ENCODE measurements at regions not wholly inside any gene's neighbourhood (a gene's known extent, or its start where the extent isn't known, plus 50 kb on each side); places are given as distances from the start of the nearest gene placed in this dataset.

DNA sequence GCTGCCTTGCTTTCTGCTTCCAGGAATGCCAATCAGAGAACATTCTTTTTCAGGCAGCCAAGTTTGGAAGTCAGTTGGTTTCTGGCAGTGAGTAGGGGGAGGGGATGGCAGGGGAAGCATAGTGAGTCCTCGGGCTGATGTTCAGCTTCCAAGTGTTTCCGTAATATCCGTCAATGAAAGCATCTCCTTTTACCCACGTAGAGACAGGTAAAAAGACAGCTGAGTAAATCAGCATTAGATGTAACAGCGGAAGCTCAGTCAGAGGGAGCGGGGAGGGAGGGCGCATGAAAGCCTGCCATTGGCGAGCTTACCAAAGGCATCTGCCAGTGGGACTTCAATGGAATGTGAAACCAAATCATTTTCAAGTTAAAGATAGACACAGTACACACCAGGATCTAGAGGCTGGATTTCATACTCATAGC lies 117.1 kb upstream of the DTNA start:
- H3K4me3 Mint-ChIP-seq = peak overlapping the region; percentile 75
- no peaks in the 10 kb centered on the region for H3K9me3 Mint-ChIP-seq
- peak in 1 of 2 experiments; percentile 59 for DNase-seq (ENCODE audit: low spot score in 2 of 2, unreplicated experiment in 2 of 2)
- no peaks in the 10 kb centered on the region for H3K27me3 Mint-ChIP-seq (ENCODE audit: low read depth)
- H3K4me1 Mint-ChIP-seq = peaks cover 24% of the 10 kb centered on the region
- peak overlapping the region; percentile 91 for H3K27ac Mint-ChIP-seq
- H3K36me3 Mint-ChIP-seq = no peaks in the 10 kb centered on the region
- TF ChIP-seq, protein P1, sequence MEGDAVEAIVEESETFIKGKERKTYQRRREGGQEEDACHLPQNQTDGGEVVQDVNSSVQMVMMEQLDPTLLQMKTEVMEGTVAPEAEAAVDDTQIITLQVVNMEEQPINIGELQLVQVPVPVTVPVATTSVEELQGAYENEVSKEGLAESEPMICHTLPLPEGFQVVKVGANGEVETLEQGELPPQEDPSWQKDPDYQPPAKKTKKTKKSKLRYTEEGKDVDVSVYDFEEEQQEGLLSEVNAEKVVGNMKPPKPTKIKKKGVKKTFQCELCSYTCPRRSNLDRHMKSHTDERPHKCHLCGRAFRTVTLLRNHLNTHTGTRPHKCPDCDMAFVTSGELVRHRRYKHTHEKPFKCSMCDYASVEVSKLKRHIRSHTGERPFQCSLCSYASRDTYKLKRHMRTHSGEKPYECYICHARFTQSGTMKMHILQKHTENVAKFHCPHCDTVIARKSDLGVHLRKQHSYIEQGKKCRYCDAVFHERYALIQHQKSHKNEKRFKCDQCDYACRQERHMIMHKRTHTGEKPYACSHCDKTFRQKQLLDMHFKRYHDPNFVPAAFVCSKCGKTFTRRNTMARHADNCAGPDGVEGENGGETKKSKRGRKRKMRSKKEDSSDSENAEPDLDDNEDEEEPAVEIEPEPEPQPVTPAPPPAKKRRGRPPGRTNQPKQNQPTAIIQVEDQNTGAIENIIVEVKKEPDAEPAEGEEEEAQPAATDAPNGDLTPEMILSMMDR (IDR thresholded peaks at IDR 0.05; ENCODE audit: unreplicated experiment) = no peak

DNA sequence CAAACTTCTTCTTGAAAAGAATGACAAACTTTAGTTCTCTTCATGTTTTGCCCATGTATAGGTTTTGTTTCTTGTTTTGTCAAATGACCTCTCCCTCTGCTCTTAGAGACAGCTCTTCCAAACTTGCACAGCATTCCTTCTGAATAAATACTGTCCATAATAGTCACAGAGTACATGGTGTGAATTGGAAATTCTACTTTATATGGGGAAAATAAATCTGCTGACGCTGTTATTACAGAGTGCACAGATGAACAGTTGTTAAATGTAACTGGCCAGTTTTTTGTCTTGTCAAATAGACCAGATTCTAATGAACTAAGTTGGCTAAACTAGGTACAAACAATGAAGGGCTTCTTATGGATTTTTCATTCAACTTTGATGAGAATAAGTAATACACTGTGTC lies 115.8 kb upstream of the DTNA start:
- Mint-ChIP-seq H3K4me1 (peaks cover 24% of the 10 kb centered on the region), H3K36me3 (no peaks in the 10 kb centered on the region), H3K27me3 (ENCODE audit: low read depth) (no peaks in the 10 kb centered on the region), H3K9me3 (no peaks in the 10 kb centered on the region), H3K4me3 (no peak overlapping the region), H3K27ac (peak overlapping the region; percentile 91)
- DNase-seq (ENCODE audit: low spot score in 2 of 2, unreplicated experiment in 2 of 2) = no peak
- TF ChIP-seq, protein P1 (IDR thresholded peaks at IDR 0.05; ENCODE audit: unreplicated experiment) = no peak

DNA sequence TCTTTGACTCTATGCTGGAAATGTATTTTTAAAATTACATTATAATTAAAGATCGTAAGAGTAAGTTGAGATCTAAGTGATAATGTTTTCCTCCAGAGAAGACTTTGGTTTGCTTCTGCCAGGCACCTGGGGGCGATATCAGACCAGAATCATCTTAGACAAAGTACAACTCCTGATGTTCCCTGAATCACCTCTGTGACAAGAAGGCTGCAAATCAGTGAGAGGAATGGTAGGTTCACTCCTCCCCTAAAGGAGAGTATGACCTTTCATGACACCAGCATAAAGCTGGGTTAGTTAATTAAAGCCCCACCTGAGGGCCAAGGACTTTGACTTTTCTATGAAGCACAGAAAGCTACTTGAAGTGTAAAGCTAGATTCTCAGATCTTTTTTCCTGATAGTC lies 114.4 kb upstream of the DTNA start:
- no peak for DNase-seq (ENCODE audit: low spot score in 2 of 2, unreplicated experiment in 2 of 2)
- H3K27me3 Mint-ChIP-seq (ENCODE audit: low read depth) = no peaks in the 10 kb centered on the region
- H3K4me3 Mint-ChIP-seq = no peak overlapping the region
- H3K9me3 Mint-ChIP-seq = no peaks in the 10 kb centered on the region
- peaks cover 20% of the 10 kb centered on the region for H3K4me1 Mint-ChIP-seq
- H3K27ac Mint-ChIP-seq = no peak overlapping the region
- TF ChIP-seq, protein P1 (IDR thresholded peaks at IDR 0.05; ENCODE audit: unreplicated experiment) = no peak
- no peaks in the 10 kb centered on the region for H3K36me3 Mint-ChIP-seq

DNA sequence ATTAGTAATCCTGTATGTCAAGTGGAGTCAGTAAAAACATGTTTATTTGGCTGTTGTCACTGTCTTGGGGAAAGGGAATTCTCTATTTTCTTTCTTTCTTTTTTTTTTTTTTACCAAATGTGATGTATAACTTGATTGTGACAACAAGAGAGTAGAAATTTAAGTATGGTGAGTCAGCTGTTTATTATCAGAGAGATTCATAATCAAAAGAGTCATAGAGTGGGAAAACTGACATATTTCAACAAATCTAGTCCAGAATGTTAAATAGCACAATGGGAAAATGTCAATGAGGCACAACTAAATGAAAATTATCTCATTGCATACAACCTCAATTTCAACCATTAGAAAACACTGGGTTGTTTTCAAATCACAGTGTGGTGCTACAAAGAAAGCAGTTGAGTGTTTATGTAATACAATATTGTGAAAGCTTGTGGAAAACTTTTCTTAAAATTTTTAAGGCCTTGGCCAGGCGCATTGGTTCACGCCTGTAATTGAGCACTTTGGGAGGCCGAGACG lies 111.9 kb upstream of the DTNA start:
- Mint-ChIP-seq H3K4me3 (no peak overlapping the region), H3K27me3 (ENCODE audit: low read depth) (no peaks in the 10 kb centered on the region)

DNA sequence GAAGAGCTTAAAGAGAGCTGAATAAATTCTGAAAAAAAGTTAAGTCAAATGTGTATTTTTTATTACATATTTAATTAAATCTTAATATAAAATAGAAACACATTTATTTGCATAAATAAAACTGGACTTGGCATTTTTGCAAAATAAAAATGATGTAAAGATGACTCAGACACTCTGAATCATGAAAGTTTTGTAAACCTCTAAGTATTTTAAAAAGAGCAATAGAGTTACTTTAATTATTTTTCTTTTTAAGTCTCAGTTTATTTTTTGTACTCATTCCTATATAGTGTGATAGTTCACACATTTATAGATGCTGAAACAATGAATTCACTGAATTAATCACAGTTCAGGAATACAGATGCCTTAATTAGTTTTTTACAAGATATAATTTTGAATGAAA lies 109.9 kb upstream of the DTNA start:
- H3K9me3 Mint-ChIP-seq = no peaks in the 10 kb centered on the region
- H3K36me3 Mint-ChIP-seq = no peaks in the 10 kb centered on the region
- no peak for DNase-seq (ENCODE audit: low spot score in 2 of 2, unreplicated experiment in 2 of 2)
- TF ChIP-seq, protein P1 (IDR thresholded peaks at IDR 0.05; ENCODE audit: unreplicated experiment) = no peak
- no peaks in the 10 kb centered on the region for H3K27me3 Mint-ChIP-seq (ENCODE audit: low read depth)
- no peak overlapping the region for H3K27ac Mint-ChIP-seq
- H3K4me3 Mint-ChIP-seq = no peak overlapping the region
- H3K4me1 Mint-ChIP-seq = peaks cover 6% of the 10 kb centered on the region

More for the DNA sequence above, 111.9 kb upstream of the DTNA start:
- H3K9me3 Mint-ChIP-seq = no peaks in the 10 kb centered on the region
- peaks cover 11% of the 10 kb centered on the region for H3K4me1 Mint-ChIP-seq
- H3K36me3 Mint-ChIP-seq = no peaks in the 10 kb centered on the region
- no peak overlapping the region for H3K27ac Mint-ChIP-seq
- TF ChIP-seq, protein P1 (IDR thresholded peaks at IDR 0.05; ENCODE audit: unreplicated experiment) = no peak
- no peak for DNase-seq (ENCODE audit: low spot score in 2 of 2, unreplicated experiment in 2 of 2)

All from mesothelial cell of epicardium (in vitro differentiated cells).